ENCODE measurements at regions not wholly inside any gene's neighbourhood (a gene's known extent, or its start where the extent isn't known, plus 50 kb on each side); places are given as distances from the start of the nearest gene placed in this dataset.

GRCh38 chr18:24949908-24950307 is 402.1 kb downstream of the ZNF521 start:
- TF ChIP-seq POLR2AphosphoS5 (IDR thresholded peaks at IDR 0.05; ENCODE audit: low read depth, low read length) (no peak), SPI1 (IDR thresholded peaks at IDR 0.05; ENCODE audit: low read depth, low read length) (no peak), POLR2A (IDR thresholded peaks at IDR 0.05; ENCODE audit: low read depth, low read length) (no peak), TAF1 (IDR thresholded peaks at IDR 0.05; ENCODE audit: low read depth, low read length) (no peak)
